A673 (cell line): ENCODE measurements at regions not wholly inside any gene's neighbourhood (a gene's known extent, or its start where the extent isn't known, plus 50 kb on each side); places are given as distances from the start of the nearest gene placed in this dataset.

ENCODE experiments used
- CTCF ChIP-seq: fragments of 300-800, 200-600 bp; sonication (generic); conservative IDR thresholded peaks from 2 replicates; pipeline ENCODE4 v1.5.1; 2017; ENCODE audit warnings: low read depth, mild to moderate bottlenecking, antibody characterized with exemption, low read length, moderate library complexity, mixed read lengths
- EZH2 ChIP-seq: fragments of 200-600 bp; sonication (generic); IDR thresholded peaks from 2 replicates; pipeline ENCODE4 v1.6.1; 2017; ENCODE audit warnings: borderline replicate concordance, low read depth, mild to moderate bottlenecking, mixed read lengths, antibody characterized with exemption, low read length; ENCODE audit not compliant: poor library complexity, severe bottlenecking

- TF ChIP-seq CTCF: no peak
- TF ChIP-seq EZH2: no peak
Measured at GRCh38 chr9:524008-524407, 309.3 kb downstream of the DOCK8 start.
